ENCODE measurements at regions not wholly inside any gene's neighbourhood (a gene's known extent, or its start where the extent isn't known, plus 50 kb on each side); places are given as distances from the start of the nearest gene placed in this dataset.

- TF ChIP-seq CTCF (IDR thresholded peaks at IDR 0.05) (no peak), POLR2A (IDR thresholded peaks at IDR 0.05) (no peak)
Measured at GRCh38 chr2:18356676-18357075, 203.8 kb downstream of the RDH14 start.

All from breast epithelium (tissue), 3 donors.